ENCODE measurements at regions not wholly inside any gene's neighbourhood (a gene's known extent, or its start where the extent isn't known, plus 50 kb on each side); places are given as distances from the start of the nearest gene placed in this dataset.

DNA sequence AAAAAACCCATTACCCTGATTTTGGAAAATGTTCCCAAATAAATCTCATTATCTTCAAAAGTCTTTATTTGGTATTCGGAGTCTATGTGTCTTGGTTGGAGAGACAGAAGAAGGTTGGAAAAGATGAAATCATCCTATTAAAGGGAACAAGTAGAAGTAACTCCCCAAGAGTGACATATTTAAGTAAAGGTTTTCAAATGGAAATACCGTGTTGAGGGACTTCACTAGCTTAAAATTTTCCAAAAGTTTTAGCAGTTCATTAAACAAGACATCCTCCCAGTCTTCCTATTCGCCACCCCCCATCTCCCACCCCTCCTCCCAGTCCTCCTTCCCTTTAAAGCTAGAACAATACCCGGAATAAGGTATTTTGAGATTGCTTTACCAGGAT lies 62.7 kb upstream of the CCDC160 start:
- TF ChIP-seq EP300 (IDR thresholded peaks at IDR 0.05) (no peak), POLR2A (IDR thresholded peaks at IDR 0.05) (no peak), POLR2AphosphoS5 (IDR thresholded peaks at IDR 0.05) (no peak)
- TF ChIP-seq, protein P1, sequence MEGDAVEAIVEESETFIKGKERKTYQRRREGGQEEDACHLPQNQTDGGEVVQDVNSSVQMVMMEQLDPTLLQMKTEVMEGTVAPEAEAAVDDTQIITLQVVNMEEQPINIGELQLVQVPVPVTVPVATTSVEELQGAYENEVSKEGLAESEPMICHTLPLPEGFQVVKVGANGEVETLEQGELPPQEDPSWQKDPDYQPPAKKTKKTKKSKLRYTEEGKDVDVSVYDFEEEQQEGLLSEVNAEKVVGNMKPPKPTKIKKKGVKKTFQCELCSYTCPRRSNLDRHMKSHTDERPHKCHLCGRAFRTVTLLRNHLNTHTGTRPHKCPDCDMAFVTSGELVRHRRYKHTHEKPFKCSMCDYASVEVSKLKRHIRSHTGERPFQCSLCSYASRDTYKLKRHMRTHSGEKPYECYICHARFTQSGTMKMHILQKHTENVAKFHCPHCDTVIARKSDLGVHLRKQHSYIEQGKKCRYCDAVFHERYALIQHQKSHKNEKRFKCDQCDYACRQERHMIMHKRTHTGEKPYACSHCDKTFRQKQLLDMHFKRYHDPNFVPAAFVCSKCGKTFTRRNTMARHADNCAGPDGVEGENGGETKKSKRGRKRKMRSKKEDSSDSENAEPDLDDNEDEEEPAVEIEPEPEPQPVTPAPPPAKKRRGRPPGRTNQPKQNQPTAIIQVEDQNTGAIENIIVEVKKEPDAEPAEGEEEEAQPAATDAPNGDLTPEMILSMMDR (IDR thresholded peaks at IDR 0.05), result no peak
